Fibroblast of mammary gland (primary cell): ENCODE measurements at regions not wholly inside any gene's neighbourhood (a gene's known extent, or its start where the extent isn't known, plus 50 kb on each side); places are given as distances from the start of the nearest gene placed in this dataset.

Experiments used
- DNase-seq: peaks from one replicate; pipeline ENCODE4 v3.0.0-alpha.2; 2010; ENCODE audit warnings: low read depth
- H3K4me3 ChIP-seq: 2 replicates; pipeline ENCODE4 v1.5.1; 2011; ENCODE audit warnings: low read depth, mild to moderate bottlenecking, low read length, moderate library complexity; ENCODE audit not compliant: control insufficient read depth
- CTCF ChIP-seq: conservative IDR thresholded peaks from 2 replicates; pipeline ENCODE4 v1.5.1; 2011; ENCODE audit warnings: low read depth, low read length, inconsistent platforms; ENCODE audit not compliant: control insufficient read depth, insufficient read depth

GRCh38 chr1:113231866-113232265 is 158.4 kb upstream of the MAGI3 start:
- H3K4me3 ChIP-seq: no peak overlapping the region
- no peak for TF ChIP-seq CTCF
- DNase-seq: no peak

GRCh38 chr1:113233441-113233840 is 156.9 kb upstream of the MAGI3 start:
- TF ChIP-seq CTCF: no peak
- H3K4me3 ChIP-seq: no peak overlapping the region
- no peak for DNase-seq

- no peak for TF ChIP-seq CTCF
- no peak overlapping the region for H3K4me3 ChIP-seq
- DNase-seq: no peak
Measured at GRCh38 chr1:113241237-113241636, 149.1 kb upstream of the MAGI3 start.

- no peak for DNase-seq
- no peak for TF ChIP-seq CTCF
- no peak overlapping the region for H3K4me3 ChIP-seq
Measured at GRCh38 chr1:113242481-113242880, 147.8 kb upstream of the MAGI3 start.

GRCh38 chr1:113243529-113243928 is 146.8 kb upstream of the MAGI3 start:
- no peak for TF ChIP-seq CTCF
- no peak overlapping the region for H3K4me3 ChIP-seq
- DNase-seq: no peak

GRCh38 chr1:113244112-113244820 is 146.0 kb upstream of the MAGI3 start:
- no peak for TF ChIP-seq CTCF
- no peak overlapping the region for H3K4me3 ChIP-seq
- DNase-seq: no peak

- H3K4me3 ChIP-seq: no peak overlapping the region
- no peak for TF ChIP-seq CTCF
- DNase-seq: no peak
Measured at GRCh38 chr1:113245252-113245651, 145.1 kb upstream of the MAGI3 start.
